ENCODE measurements at regions not wholly inside any gene's neighbourhood (a gene's known extent, or its start where the extent isn't known, plus 50 kb on each side); places are given as distances from the start of the nearest gene placed in this dataset.
A peak's percentile ranks its signal among the peaks of the same experiment; 100 is the strongest.

- DNase-seq = no peak
Measured at GRCh38 chr12:84596266-84596665, 316.3 kb downstream of the SLC6A15 start.

DNA sequence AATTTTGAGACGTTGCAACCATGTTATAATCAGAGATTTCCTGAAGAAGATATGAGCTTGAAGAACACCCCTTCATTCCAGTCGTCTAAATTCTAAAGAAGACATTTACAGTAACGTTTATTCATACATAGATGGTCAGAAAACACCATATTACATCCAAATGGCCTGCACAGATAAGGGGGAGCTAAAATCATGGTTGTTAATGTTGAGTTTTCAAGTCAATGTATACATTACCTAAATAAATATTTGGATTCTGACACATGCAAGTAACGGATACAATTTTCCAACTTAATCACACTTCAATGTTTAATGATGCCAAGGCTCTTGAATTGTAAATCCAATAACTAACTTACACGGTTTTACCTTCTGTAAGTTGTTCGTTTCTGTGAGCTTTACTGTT, 318.4 kb downstream of the SLC6A15 start:
- no peak for DNase-seq

DNA sequence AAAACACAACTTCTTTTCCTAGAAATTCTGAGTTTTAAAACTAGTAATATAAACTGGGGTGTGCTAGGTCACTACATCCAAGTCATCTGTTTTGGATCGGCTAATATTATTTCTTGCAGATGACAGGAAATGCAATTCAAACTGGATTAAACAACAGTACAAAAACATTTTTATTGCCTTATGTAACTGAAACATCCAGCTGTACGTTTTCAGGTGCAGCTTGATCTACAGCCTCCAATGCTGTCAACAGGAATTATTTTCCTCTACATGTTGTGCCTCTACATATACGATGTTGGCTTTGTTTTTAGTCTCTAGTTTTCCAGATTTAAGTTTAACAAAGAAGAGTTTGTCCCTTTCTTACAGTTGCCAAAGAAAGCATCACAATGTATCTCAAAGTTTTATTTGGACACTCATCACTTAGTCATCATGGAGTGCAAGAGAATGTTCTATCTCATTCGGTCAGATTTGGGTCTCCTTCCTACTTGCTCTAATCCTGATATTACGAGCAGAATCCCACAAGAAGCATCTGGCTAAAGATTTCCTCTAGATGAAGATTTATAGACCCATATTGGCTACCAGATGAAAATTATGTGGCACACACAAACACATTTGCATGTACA, 326.7 kb downstream of the SLC6A15 start:
- no peak for DNase-seq

DNA sequence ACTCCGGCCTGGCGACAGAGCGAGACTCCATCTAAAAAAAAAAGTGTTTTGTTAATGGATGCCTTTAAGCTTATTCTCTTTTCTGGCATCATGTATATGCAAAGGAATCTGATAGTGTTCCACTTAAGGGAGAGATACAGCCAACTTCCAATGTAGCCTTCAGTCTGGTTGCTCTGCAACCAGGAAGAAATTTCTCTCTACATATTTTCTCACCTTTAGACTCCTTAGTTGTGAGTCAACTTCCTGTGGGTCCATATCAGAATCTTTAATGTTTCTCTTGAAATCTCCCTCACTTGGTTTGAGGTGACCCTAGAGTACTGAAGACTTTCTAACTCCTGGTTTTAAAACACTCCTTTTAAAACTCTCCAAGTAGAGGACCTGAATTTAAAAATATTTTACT, 340.4 kb downstream of the SLC6A15 start:
- DNase-seq = no peak

DNA sequence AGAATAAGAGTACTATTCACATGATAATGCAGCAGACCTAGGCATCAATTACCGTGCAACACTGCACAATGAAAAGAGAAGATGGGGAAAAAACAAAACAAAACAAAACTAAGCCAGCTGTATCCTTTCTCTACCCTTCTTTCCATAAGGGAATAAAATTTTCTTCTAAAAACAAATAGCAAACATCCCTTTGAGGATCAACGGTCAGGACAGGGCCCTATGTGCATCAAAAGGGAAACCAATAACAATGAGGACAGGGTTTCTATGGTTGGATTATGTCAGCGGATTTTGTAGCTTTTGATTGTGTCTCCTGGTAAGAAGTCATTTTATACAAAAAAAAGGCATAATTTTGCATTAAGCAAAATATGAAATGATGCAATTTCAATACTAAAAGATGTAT, 350.3 kb downstream of the SLC6A15 start:
- DNase-seq = no peak

- no peak for DNase-seq
Measured at GRCh38 chr12:84561351-84561750, 351.2 kb downstream of the SLC6A15 start.

GRCh38 chr12:84554199-84554723, 358.3 kb downstream of the SLC6A15 start:
- no peak for DNase-seq

DNA sequence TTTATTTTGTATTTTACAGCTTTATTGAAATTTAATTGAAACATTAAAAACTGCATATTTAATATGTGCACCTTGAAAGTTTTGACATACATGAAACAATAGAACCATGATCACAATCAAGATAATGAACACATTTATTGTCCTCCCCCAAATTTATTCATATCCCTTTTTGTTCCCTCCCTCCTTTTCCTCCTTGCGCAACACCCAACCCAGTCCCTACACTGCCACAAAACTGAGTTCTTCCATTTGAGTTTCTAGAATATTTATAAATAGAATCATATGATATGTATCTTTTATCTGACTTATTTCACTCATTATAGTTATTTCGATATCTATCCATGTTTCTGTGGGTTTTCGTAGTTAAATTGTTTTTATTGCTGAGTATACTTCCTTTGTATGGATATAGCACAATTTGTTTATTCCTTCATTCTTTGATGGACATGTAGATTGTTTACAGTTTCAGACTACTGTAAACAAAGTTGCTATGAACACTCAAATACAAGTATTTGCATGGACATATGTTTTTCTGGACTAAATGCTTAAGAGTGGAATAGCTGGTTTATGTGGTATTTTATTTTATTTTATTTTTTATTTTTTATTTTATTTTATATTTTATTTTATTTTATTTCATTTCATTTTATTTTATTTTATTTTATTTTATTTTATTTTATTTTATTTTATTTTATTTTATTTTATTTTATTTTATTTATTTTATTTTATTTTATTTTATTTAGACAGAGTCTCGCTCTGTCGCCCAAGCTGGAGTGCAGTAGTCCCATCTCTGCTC, 359.1 kb downstream of the SLC6A15 start:
- no peak for DNase-seq

- DNase-seq = no peak
Measured at GRCh38 chr12:84551373-84551772, 361.2 kb downstream of the SLC6A15 start.

DNA sequence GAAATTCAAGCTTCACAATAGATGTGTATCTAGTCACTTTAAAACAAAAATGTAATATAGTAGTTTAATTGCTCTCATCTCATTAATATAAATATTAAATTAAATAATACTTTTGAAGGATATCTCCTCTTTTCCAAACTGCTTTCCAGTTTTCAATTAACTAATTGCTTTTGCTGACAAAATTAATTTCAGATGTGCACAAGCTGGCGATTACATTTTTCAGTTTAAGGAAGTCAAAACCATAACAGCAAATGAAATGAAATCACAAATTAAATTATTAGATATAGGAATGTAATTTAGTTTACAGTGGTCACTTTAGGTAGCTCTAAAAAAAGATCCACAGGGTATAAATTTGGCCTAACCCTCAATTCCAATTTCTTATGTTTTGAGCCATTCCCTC, 362.1 kb downstream of the SLC6A15 start:
- no peak for DNase-seq

- no peak for DNase-seq
Measured at GRCh38 chr12:84542289-84542688, 370.3 kb downstream of the SLC6A15 start.

DNA sequence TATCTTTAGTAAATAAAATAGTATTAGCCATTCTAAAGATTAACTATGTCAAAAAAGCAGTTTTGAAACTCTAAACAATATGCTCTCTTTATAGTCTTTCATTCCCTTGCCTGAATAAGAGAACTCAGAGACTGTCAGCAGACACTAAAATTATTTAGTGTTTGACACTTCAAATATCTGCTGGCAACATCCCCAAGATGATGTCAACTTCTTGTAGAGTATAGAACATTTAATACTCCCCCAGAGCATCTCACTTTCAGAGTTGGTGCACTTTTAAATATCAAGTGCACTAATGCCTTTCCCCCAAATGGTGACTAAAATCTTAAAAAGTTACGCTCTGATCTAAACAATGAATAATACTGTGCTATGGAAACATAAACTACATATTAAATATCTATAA, 374.9 kb downstream of the SLC6A15 start:
- DNase-seq = no peak

DNA sequence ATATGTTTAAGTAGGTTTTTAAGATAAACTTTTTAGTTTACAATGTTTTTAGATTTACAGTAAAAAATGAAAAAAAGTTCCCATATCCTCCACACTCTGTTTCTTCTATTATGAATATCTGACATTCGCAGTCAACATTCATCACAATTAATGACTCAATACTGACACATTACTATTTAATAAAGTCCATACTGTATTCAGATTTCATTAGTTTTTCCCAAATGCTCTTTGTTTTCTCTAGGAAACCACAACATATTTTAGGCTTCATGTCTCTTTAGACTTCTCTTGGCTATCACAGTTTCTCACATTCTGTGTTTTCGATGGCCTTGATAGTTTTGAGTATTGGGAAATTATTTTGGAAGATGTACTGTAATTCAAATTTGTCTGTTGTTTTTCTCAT, 399.8 kb downstream of the SLC6A15 start:
- DNase-seq = no peak

DNA sequence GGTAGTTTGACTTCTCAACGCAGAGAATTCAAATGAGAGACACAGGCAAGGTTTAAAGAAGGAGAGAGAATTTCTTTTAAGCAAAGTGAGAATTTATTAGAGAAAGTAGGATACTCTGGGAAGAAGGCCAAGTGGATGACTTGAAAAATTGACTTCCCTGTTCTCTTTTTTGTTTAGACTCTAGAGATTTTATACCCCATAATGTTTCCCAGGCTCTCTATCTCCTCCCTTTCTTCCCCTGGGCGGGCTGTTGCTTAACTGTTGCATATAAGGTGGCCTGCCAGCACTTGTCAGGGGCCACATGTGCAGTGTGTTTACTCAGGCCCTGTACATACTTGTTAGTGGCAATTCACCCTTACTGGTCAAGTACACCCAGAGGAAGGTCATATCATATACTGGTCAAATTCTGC, 403.7 kb downstream of the SLC6A15 start:
- DNase-seq = peak in 1 of 2 experiments; percentile 39

GRCh38 chr12:84507956-84508850, 404.4 kb downstream of the SLC6A15 start:
- peak; percentile 60 to 62 for DNase-seq

DNA sequence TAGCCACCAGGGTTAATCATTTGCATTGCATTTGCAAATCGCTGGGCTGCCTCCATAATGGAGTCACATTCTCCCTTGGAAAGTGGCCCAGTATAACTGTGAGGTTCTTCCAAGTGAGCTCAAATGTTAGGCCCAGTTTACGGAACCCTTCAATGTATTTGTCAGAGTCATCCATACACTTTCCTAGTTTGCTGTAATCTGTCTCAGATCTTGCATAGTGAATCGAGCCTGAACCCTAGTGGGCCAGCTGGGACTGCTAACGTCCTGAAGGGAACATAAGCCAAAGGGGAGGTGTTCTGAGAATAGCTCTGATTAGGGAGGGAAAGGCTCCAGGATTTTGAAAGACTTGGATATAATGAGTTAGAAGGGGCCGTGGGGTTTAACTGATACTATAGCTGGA, 406.3 kb downstream of the SLC6A15 start:
- DNase-seq = no peak

DNA sequence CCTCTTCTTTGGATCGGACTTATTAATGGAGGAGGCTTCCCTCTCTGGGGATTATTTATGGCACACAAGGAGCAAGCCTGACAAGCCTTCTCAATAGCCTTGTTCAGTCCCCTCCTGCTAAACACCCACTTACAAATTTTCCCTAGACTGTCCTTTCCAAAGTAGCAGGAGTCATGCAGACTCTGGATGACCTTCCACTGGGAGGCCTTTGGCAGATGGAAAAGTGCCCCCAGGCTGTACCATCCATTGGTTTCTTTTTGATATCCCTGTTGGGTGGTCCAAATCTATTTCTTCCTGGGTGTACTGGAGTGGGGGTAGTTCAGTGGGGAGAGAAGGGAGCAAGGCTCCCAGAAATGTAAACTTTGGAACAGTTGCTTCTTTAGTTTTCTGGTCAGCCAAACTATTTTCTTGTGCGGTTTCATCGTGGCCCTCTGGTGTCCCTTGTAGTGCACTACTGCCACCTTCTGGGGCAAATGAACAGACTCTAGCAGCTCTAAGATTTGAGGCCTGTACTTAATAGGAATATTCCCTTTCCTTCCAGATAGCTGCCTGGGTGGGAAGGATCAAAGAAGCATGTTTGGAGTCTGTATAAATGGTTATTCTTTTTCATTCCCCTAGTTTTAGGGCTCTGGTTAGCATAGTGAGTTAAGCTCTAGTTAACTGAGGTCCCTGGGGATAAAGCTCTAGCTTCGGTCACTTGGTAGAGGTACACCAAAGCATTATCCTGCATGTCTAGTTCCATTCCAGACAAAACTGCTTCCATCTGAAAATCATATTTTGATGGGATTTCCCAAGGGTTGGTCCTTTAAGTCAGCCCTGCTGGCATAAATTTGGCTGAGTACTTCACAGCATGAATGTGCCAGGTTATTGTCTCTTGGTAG, 409.5 kb downstream of the SLC6A15 start:
- peak; percentile 76 to 78 for DNase-seq

GRCh38 chr12:84502180-84502860, 410.3 kb downstream of the SLC6A15 start:
- no peak for DNase-seq

DNA sequence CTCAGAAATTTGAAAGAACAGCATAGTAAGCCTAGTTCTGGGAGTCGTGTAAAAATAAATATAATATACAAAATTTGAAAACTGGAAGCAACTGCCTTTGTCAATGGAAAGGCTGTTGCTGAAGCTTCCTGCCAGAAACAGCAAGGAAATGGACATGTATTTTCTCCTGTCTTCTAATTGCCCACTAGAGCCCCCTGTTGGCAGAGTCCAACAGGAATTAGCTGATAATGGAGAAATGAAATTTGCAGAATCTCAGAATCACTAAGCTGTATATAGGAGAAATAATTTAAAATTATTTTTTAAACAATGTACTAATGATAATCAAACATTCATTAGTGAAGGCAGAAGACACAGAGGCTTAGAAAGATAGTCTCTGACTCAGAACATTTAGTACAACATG, 414.8 kb downstream of the SLC6A15 start:
- DNase-seq = peak; percentile 5 to 27

GRCh38 chr12:84495711-84496110, 416.9 kb downstream of the SLC6A15 start:
- no peak for DNase-seq

- no peak for DNase-seq
Measured at GRCh38 chr12:84492351-84492883, 420.2 kb downstream of the SLC6A15 start.
